GM04503 (cell line): ENCODE measurements at regions not wholly inside any gene's neighbourhood (a gene's known extent, or its start where the extent isn't known, plus 50 kb on each side); places are given as distances from the start of the nearest gene placed in this dataset.

ENCODE experiments used
- DNase-seq: peaks from one replicate; pipeline ENCODE4 v3.0.0-alpha.2; 2012; ENCODE audit warnings: low read depth

GRCh38 chr1:193435781-193436180 is 249.4 kb upstream of the B3GALT2 start:
- DNase-seq = no peak

- no peak for DNase-seq
These were observed 247.9 kb upstream of the B3GALT2 start for GRCh38 chr1:193434319-193434718.

- DNase-seq = no peak
These were observed 247.2 kb upstream of the B3GALT2 start for GRCh38 chr1:193433599-193433998.

- DNase-seq = no peak
These were observed 246.7 kb upstream of the B3GALT2 start for GRCh38 chr1:193432979-193433587.

- no peak for DNase-seq
These were observed 245.0 kb upstream of the B3GALT2 start for GRCh38 chr1:193431265-193431977.

- DNase-seq = no peak
These were observed 241.1 kb upstream of the B3GALT2 start for GRCh38 chr1:193427524-193427923.

- no peak for DNase-seq
These were observed 239.6 kb upstream of the B3GALT2 start for GRCh38 chr1:193426061-193426460.

GRCh38 chr1:193421487-193421886 is 235.1 kb upstream of the B3GALT2 start:
- no peak for DNase-seq

- DNase-seq = no peak
These were observed 232.9 kb upstream of the B3GALT2 start for GRCh38 chr1:193419295-193419694.

GRCh38 chr1:193418745-193419058 is 232.3 kb upstream of the B3GALT2 start:
- no peak for DNase-seq

- no peak for DNase-seq
These were observed 231.7 kb upstream of the B3GALT2 start for GRCh38 chr1:193417945-193418744.

GRCh38 chr1:193417403-193417802 is 231.0 kb upstream of the B3GALT2 start:
- DNase-seq = no peak

- DNase-seq = no peak
These were observed 230.0 kb upstream of the B3GALT2 start for GRCh38 chr1:193416226-193417024.

GRCh38 chr1:193415256-193415655 is 228.8 kb upstream of the B3GALT2 start:
- DNase-seq = no peak

- no peak for DNase-seq
These were observed 227.0 kb upstream of the B3GALT2 start for GRCh38 chr1:193413376-193413775.

- no peak for DNase-seq
These were observed 226.3 kb upstream of the B3GALT2 start for GRCh38 chr1:193412748-193413147.

GRCh38 chr1:193411714-193412113 is 225.3 kb upstream of the B3GALT2 start:
- no peak for DNase-seq

GRCh38 chr1:193411215-193411614 is 224.8 kb upstream of the B3GALT2 start:
- no peak for DNase-seq

GRCh38 chr1:193408782-193409293 is 222.4 kb upstream of the B3GALT2 start:
- DNase-seq = peak; percentile 41

- DNase-seq = peak; percentile 21
These were observed 220.5 kb upstream of the B3GALT2 start for GRCh38 chr1:193406901-193407300.

GRCh38 chr1:193404236-193404635 is 217.8 kb upstream of the B3GALT2 start:
- DNase-seq = no peak

GRCh38 chr1:193402977-193403376 is 216.6 kb upstream of the B3GALT2 start:
- DNase-seq = no peak
